Ascending aorta (tissue), 2 donors: ENCODE measurements at regions not wholly inside any gene's neighbourhood (a gene's known extent, or its start where the extent isn't known, plus 50 kb on each side); places are given as distances from the start of the nearest gene placed in this dataset.

ENCODE experiments used
- DNase-seq, 2 donors: peaks; one replicate each; pipeline ENCODE4 v3.0.0-alpha.2; 2019; ENCODE audit warnings: low spot score in 2 of 2
- H3K27ac ChIP-seq, 2 donors: fragments of 200-600 bp; sonication (generic); one replicate each; pipeline ENCODE4 v1.5.1; 2016 to 2017; ENCODE audit warnings: mild to moderate bottlenecking in 1 of 2
- H3K27me3 ChIP-seq: fragments of 200-600 bp; sonication (generic); one replicate; pipeline ENCODE4 v1.5.1; 2017
- H3K36me3 ChIP-seq, 2 donors: fragments of 200-600 bp; sonication (generic); one replicate each; pipeline ENCODE4 v1.5.1; 2016
- H3K4me1 ChIP-seq, 2 donors: fragments of 200-600 bp; sonication (generic); one replicate each; pipeline ENCODE4 v1.5.1; 2016 to 2017; ENCODE audit warnings: mild to moderate bottlenecking in 1 of 2
- H3K4me3 ChIP-seq, 2 donors: fragments of 200-600 bp; sonication (generic); one replicate each; pipeline ENCODE4 v1.5.1; 2016 to 2017; ENCODE audit warnings: mild to moderate bottlenecking in 1 of 2
- H3K9me3 ChIP-seq, 2 donors: fragments of 200-600 bp; sonication (generic); one replicate each; pipeline ENCODE4 v1.5.1; 2016
- intact Hi-C: fragments of 100-400 bp; cut with DNase I; formaldehyde crosslinking; loops from one replicate; pipeline ENCODE4 v1.15.1; 2023
- TF ChIP-seq, protein P1 (sequence below), 3 experiments: fragments of 200-600 bp in 2 of 3; fragments of 450-650 bp in 1 of 3; sonication (generic) in 2 of 3; IDR thresholded peaks; one replicate each; pipeline ENCODE4 v1.5.1; 2016 to 2019; ENCODE audit warnings: antibody characterized with exemption in 3 of 3, mild to moderate bottlenecking in 1 of 3, moderate library complexity in 1 of 3

DNA sequence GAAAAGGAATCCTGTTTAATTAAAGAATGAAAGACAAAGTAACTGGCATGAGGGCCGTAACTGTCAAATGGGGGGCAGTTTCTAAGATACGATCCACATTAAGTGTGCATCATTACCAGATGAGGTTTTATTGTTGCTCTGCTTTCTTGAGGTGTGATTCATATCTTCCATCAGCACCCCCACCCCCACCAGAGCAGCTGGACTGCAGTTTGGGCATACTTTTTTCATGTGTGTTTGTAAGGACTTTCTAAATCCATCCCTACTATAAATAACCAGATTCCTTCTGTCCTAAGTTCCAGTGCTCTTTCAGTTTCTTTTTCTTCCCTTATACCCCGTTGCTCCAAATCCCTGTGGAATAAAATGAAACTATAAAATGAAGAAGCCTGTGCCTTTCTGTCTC, 142.1 kb downstream of the CDCA7 start:
- Histone ChIP-seq H3K36me3 (no peaks in the 10 kb centered on the region), H3K4me1 (no peaks in the 10 kb centered on the region), H3K9me3 (no peaks in the 10 kb centered on the region), H3K27ac (no peak overlapping the region), H3K4me3 (no peak overlapping the region), H3K27me3 (no peaks in the 10 kb centered on the region)
- intact Hi-C loops, result no loop called here
- TF ChIP-seq, protein P1, sequence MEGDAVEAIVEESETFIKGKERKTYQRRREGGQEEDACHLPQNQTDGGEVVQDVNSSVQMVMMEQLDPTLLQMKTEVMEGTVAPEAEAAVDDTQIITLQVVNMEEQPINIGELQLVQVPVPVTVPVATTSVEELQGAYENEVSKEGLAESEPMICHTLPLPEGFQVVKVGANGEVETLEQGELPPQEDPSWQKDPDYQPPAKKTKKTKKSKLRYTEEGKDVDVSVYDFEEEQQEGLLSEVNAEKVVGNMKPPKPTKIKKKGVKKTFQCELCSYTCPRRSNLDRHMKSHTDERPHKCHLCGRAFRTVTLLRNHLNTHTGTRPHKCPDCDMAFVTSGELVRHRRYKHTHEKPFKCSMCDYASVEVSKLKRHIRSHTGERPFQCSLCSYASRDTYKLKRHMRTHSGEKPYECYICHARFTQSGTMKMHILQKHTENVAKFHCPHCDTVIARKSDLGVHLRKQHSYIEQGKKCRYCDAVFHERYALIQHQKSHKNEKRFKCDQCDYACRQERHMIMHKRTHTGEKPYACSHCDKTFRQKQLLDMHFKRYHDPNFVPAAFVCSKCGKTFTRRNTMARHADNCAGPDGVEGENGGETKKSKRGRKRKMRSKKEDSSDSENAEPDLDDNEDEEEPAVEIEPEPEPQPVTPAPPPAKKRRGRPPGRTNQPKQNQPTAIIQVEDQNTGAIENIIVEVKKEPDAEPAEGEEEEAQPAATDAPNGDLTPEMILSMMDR (IDR thresholded peaks at IDR 0.05), result no peak
- DNase-seq, result no peak

DNA sequence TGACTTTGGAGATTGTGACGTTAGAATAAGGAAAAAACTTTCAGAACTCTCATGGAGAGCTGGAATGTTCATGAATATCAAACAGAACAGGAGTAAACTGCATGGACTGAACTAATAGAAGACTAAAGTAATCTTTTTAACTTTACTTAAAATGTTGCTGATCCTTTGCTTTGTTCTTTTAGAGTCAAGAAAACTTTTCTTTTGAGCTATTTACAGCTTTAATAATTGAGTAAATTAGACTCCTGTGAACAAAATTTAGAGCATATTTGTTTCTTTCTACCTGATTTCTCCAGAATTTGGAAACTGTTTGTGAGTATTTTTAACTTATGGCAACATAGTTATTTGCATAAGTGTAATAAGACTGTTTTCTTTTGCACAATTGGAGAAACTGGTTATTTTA, 146.3 kb downstream of the CDCA7 start:
- DNase-seq, result no peak
- intact Hi-C loops, result no loop called here
- Histone ChIP-seq H3K4me3 (no peak overlapping the region), H3K4me1 (no peaks in the 10 kb centered on the region), H3K9me3 (no peaks in the 10 kb centered on the region), H3K27me3 (no peaks in the 10 kb centered on the region), H3K27ac (no peak overlapping the region), H3K36me3 (no peaks in the 10 kb centered on the region)
- TF ChIP-seq, protein P1 (IDR thresholded peaks at IDR 0.05), result no peak

DNA sequence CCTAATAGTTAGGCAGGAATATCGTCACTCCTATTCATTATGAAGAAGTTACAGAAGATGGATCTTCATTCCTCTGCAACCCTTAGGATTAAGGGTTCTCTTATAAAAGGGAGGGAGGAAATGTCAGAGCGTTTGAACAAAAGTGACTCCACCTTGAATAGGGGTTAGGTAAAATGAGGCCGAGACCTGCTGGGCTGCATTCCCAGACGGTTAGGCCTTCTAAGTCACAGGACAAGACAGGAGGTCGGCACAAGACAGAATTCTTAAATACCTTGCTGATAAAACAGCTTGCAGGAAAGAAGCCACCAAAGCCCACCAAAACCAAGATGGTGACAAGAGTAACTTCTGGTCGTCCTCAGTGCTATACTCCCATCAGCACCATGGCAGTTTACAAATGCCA, 147.6 kb downstream of the CDCA7 start:
- H3K27me3 ChIP-seq, result no peaks in the 10 kb centered on the region
- intact Hi-C loops, result no loop called here
- no peak for DNase-seq
- TF ChIP-seq, protein P1 (IDR thresholded peaks at IDR 0.05), result no peak
- H3K36me3 ChIP-seq, result no peaks in the 10 kb centered on the region
- H3K9me3 ChIP-seq, result no peaks in the 10 kb centered on the region
- no peak overlapping the region for H3K4me3 ChIP-seq
- H3K4me1 ChIP-seq, result no peaks in the 10 kb centered on the region
- H3K27ac ChIP-seq, result no peak overlapping the region

DNA sequence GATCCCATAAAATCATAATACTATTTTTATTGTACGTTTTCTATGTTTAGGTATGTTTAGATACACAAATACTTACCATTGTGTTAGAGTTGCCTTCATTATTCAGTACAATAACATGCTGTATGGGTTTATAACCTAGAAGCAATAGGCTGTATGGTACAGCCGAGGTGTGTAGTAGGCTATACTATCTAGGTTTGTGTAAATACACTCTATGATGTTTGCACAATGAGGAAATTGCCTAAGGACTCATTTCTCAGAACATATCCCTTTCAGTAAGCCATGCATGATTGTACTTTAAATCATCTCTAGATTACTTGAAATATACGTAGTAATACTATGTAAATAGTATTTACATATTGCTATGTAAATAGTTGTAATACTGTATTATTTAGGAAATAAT, 156.7 kb downstream of the CDCA7 start:
- Histone ChIP-seq H3K4me3 (no peak overlapping the region), H3K36me3 (no peaks in the 10 kb centered on the region), H3K9me3 (no peaks in the 10 kb centered on the region), H3K27me3 (no peaks in the 10 kb centered on the region), H3K27ac (no peak overlapping the region), H3K4me1 (no peaks in the 10 kb centered on the region)
- intact Hi-C loops, result no loop called here
- TF ChIP-seq, protein P1 (IDR thresholded peaks at IDR 0.05), result no peak
- DNase-seq, result no peak

DNA sequence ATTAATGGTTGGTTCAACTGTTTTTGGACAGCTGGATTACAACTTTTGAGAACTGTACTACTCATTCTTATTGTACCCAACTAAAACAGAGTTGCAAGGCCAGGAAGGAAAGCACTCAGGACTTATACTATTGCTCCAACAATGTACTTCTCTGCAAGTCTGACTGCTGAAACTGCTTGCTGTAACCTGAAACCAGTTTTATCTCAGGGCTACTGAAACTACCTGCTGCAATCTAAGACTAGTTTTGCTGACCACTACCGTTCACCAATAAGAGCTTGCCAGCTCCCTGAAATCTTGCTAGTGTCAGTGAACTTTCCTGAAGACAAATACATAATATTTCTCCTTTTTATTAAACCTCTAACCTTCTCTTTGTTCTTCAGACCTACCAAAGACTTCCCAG, 157.3 kb downstream of the CDCA7 start:
- Histone ChIP-seq H3K27ac (no peak overlapping the region), H3K4me1 (no peaks in the 10 kb centered on the region), H3K9me3 (no peaks in the 10 kb centered on the region), H3K36me3 (no peaks in the 10 kb centered on the region), H3K27me3 (no peaks in the 10 kb centered on the region), H3K4me3 (no peak overlapping the region)
- TF ChIP-seq, protein P1 (IDR thresholded peaks at IDR 0.05), result no peak
- intact Hi-C loops, result no loop called here
- DNase-seq, result no peak

DNA sequence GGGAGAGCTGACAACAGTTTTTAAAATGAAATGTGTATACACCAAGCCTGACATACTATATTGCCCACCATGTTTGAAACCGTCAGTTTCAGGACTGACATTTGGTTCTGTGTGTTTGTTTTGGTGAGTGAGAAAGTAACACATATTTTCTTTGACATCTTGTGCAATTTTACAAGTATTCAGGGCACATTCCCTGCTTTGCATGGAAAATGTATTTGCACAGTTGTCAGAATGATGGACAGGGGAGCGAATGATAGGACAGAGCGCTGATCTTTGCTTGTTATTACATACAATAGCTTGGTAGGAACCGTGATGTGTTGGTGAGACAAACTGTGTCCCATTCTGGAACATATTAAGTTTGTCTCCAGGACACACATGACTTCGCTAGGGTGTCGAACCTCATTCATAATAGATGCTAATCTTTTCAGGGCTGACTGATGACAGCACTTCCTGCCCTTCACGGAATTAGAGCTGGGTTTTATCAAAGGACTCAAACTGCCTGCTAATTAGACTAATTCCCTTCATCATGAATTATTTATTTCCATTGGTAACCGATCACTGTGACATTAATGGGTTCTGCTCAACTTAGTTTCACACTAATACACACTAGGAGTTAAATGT, 158.5 kb downstream of the CDCA7 start:
- no peak for DNase-seq

More for the DNA sequence above, 158.5 kb downstream of the CDCA7 start:
- Histone ChIP-seq H3K36me3 (no peaks in the 10 kb centered on the region), H3K27ac (no peak overlapping the region), H3K9me3 (no peaks in the 10 kb centered on the region), H3K27me3 (no peaks in the 10 kb centered on the region), H3K4me1 (no peaks in the 10 kb centered on the region), H3K4me3 (no peak overlapping the region)
- TF ChIP-seq, protein P1 (IDR thresholded peaks at IDR 0.05), result no peak
- intact Hi-C loops, result no loop called here
